CD4-positive, alpha-beta T cell treated with Interleukin-15 for 1 hour (primary cell): ENCODE measurements at regions not wholly inside any gene's neighbourhood (a gene's known extent, or its start where the extent isn't known, plus 50 kb on each side); places are given as distances from the start of the nearest gene placed in this dataset.
"Not testable (repeated sequence)": the region's sequence is repeated elsewhere in the genome, so short reads cannot be mapped to it uniquely, and the experiment has no call there.

Source experiments
- DNase-seq: peaks from one replicate; pipeline ENCODE4 v3.0.0-alpha.2; 2020

GRCh38 chr3:118245312-118245711 lies 789.3 kb downstream of the IGSF11 start:
- DNase-seq: no peak

GRCh38 chr3:118258850-118259249 lies 775.8 kb downstream of the IGSF11 start:
- DNase-seq: not testable (repeated sequence)

GRCh38 chr3:118262800-118263402 lies 771.7 kb downstream of the IGSF11 start:
- DNase-seq: no peak

GRCh38 chr3:118267588-118267987 lies 767.1 kb downstream of the IGSF11 start:
- no peak for DNase-seq

GRCh38 chr3:118269537-118270125 lies 765.0 kb downstream of the IGSF11 start:
- DNase-seq: no peak

GRCh38 chr3:118272991-118273390 lies 761.7 kb downstream of the IGSF11 start:
- DNase-seq: no peak

GRCh38 chr3:118277814-118278213 lies 756.8 kb downstream of the IGSF11 start:
- DNase-seq: no peak

GRCh38 chr3:118292841-118293240 lies 741.8 kb downstream of the IGSF11 start:
- DNase-seq: no peak

GRCh38 chr3:118298133-118298532 lies 736.5 kb downstream of the IGSF11 start:
- DNase-seq: no peak

GRCh38 chr3:118304557-118304956 lies 730.1 kb downstream of the IGSF11 start:
- DNase-seq: no peak

- no peak for DNase-seq
Observed at GRCh38 chr3:118332699-118333098, 701.9 kb downstream of the IGSF11 start.

GRCh38 chr3:118337649-118338048 lies 697.0 kb downstream of the IGSF11 start:
- no peak for DNase-seq

GRCh38 chr3:118347396-118348168 lies 687.1 kb downstream of the IGSF11 start:
- no peak for DNase-seq

GRCh38 chr3:118348169-118348557 lies 686.5 kb downstream of the IGSF11 start:
- DNase-seq: no peak

- DNase-seq: no peak
Observed at GRCh38 chr3:118354556-118354955, 680.1 kb downstream of the IGSF11 start.

GRCh38 chr3:118369892-118370491 lies 664.7 kb downstream of the IGSF11 start:
- DNase-seq: no peak

- DNase-seq: no peak
Observed at GRCh38 chr3:118380576-118380975, 654.1 kb downstream of the IGSF11 start.

- DNase-seq: no peak
Observed at GRCh38 chr3:118396491-118396890, 638.2 kb downstream of the IGSF11 start.

GRCh38 chr3:118400086-118400485 lies 634.6 kb downstream of the IGSF11 start:
- DNase-seq: no peak

GRCh38 chr3:118400886-118401285 lies 633.8 kb downstream of the IGSF11 start:
- no peak for DNase-seq

GRCh38 chr3:118401887-118402286 lies 632.8 kb downstream of the IGSF11 start:
- no peak for DNase-seq

- DNase-seq: no peak
Observed at GRCh38 chr3:118402971-118403370, 631.7 kb downstream of the IGSF11 start.

GRCh38 chr3:118406562-118406961 lies 628.1 kb downstream of the IGSF11 start:
- no peak for DNase-seq

- DNase-seq: no peak
Observed at GRCh38 chr3:118408431-118408830, 626.2 kb downstream of the IGSF11 start.
